ENCODE measurements at regions not wholly inside any gene's neighbourhood (a gene's known extent, or its start where the extent isn't known, plus 50 kb on each side); places are given as distances from the start of the nearest gene placed in this dataset.

DNA sequence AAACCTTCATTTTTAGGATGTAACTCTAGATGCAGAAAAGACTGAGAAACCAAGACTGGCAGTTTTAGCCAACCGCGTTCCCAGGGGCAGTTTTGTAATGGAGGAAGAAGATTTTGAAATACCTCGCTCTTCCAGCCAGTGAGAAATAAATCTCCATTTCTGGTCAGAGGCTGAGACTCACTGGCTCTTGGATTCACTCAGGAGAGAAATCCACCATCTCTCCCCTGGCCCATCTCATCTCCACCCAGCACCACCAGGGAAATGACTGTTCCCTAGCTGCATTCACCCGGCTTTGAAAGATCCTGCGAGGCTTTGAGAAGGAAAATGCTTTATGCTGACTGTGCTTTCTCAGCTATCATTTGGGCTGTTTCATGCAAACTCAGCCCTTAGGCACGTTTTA lies 185.2 kb downstream of the SOX9 start:
- Histone ChIP-seq H3K9me1 (replicated peaks; ENCODE audit: control insufficient read depth, extremely low read depth, insufficient read depth, low read length) (no peaks in the 10 kb centered on the region), H4K20me1 (replicated peaks; ENCODE audit: control insufficient read depth, extremely low read depth, insufficient read depth, low read length) (no peaks in the 10 kb centered on the region), H3K9me3 (replicated peaks; ENCODE audit: control insufficient read depth, insufficient read depth, low read length) (peaks cover 2% of the 10 kb centered on the region), H3K4me3 (replicated peaks in 1 of 3; ENCODE audit: insufficient read depth in 1 of 3, low read depth in 1 of 3, low read length in 3 of 3) (no peak overlapping the region), H3K4me2 (ENCODE audit: insufficient read depth, low read length) (no peak overlapping the region), H3K27me3 (ENCODE audit: control insufficient read depth in 2 of 2, insufficient read depth in 2 of 2, low read length in 2 of 2) (no peaks in the 10 kb centered on the region), H2AFZ (ENCODE audit: low read depth, low read length) (no peak overlapping the region), H3K9ac (replicated peaks; ENCODE audit: extremely low read depth, insufficient read depth, low read length) (no peak overlapping the region), H3K36me3 (ENCODE audit: control insufficient read depth in 2 of 2, extremely low read depth in 1 of 2, insufficient read depth in 2 of 2, low read length in 2 of 2) (no peaks in the 10 kb centered on the region), H3K27ac (ENCODE audit: insufficient read depth, low read depth, low read length) (no peak overlapping the region), H3K4me1 (ENCODE audit: control insufficient read depth, extremely low read depth, insufficient read depth, low read length) (no peaks in the 10 kb centered on the region), H3K79me2 (ENCODE audit: control insufficient read depth, insufficient read depth, low read length) (no peaks in the 10 kb centered on the region)
- ChIA-PET CTCF (no interaction called here), POLR2A (no interaction called here)
- dilution Hi-C loops (cut with MboI; ENCODE audit: extremely low pct_ligation_motif_present, low sequenced_read_pairs) (no loop called here), intact Hi-C loops (cut with micrococcal nuclease) (no loop called here)
- TF ChIP-seq, protein P1, sequence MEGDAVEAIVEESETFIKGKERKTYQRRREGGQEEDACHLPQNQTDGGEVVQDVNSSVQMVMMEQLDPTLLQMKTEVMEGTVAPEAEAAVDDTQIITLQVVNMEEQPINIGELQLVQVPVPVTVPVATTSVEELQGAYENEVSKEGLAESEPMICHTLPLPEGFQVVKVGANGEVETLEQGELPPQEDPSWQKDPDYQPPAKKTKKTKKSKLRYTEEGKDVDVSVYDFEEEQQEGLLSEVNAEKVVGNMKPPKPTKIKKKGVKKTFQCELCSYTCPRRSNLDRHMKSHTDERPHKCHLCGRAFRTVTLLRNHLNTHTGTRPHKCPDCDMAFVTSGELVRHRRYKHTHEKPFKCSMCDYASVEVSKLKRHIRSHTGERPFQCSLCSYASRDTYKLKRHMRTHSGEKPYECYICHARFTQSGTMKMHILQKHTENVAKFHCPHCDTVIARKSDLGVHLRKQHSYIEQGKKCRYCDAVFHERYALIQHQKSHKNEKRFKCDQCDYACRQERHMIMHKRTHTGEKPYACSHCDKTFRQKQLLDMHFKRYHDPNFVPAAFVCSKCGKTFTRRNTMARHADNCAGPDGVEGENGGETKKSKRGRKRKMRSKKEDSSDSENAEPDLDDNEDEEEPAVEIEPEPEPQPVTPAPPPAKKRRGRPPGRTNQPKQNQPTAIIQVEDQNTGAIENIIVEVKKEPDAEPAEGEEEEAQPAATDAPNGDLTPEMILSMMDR (IDR thresholded peaks at IDR 0.05; ENCODE audit: extremely low read depth in 1 of 2, insufficient read depth in 1 of 2, low read depth in 1 of 2, low read length in 2 of 2), result no peak
- FAIRE-seq, result no peak
- no TSS peak for BruUV-seq (replicated peaks)
- no peak for DNase-seq (ENCODE audit: low read depth, low spot score)

GRCh38 chr17:72307836-72308235 lies 187.0 kb downstream of the SOX9 start:
- H3K9me3 ChIP-seq (replicated peaks; ENCODE audit: control insufficient read depth, insufficient read depth, low read length), result peaks cover 2% of the 10 kb centered on the region
- no peaks in the 10 kb centered on the region for H3K36me3 ChIP-seq (ENCODE audit: control insufficient read depth in 2 of 2, extremely low read depth in 1 of 2, insufficient read depth in 2 of 2, low read length in 2 of 2)
- no peak overlapping the region for H3K27ac ChIP-seq (ENCODE audit: insufficient read depth, low read depth, low read length)
- TF ChIP-seq POLR2A (IDR thresholded peaks at IDR 0.05; ENCODE audit: low read depth, low read length) (no peak), MYC (IDR thresholded peaks at IDR 0.05; ENCODE audit: low read depth, low read length) (no peak), FOS (IDR thresholded peaks at IDR 0.05; ENCODE audit: borderline replicate concordance, insufficient read depth, low read length) (no peak), JUN (IDR thresholded peaks at IDR 0.05; ENCODE audit: borderline replicate concordance, insufficient read depth, insufficient read length, low read depth) (no peak), GATA2 (IDR thresholded peaks at IDR 0.05; ENCODE audit: insufficient read depth, insufficient read length, low read depth, low read length) (no peak), POLR2AphosphoS5 (IDR thresholded peaks at IDR 0.05; ENCODE audit: insufficient read depth, low read depth, low read length) (no peak), EZH2 (IDR thresholded peaks at IDR 0.05; ENCODE audit: borderline replicate concordance, low read depth, low read length, severe bottlenecking) (no peak)
- TF ChIP-seq, protein P1 (IDR thresholded peaks at IDR 0.05; ENCODE audit: extremely low read depth in 1 of 2, insufficient read depth in 1 of 2, low read depth in 1 of 2, low read length in 2 of 2), result no peak
- H3K79me2 ChIP-seq (ENCODE audit: control insufficient read depth, insufficient read depth, low read length), result no peaks in the 10 kb centered on the region
- CTCF ChIA-PET, result no interaction called here
- DNase-seq (ENCODE audit: low read depth, low spot score), result no peak
- no peak overlapping the region for H2AFZ ChIP-seq (ENCODE audit: low read depth, low read length)
- no peak for FAIRE-seq
- H3K4me2 ChIP-seq (ENCODE audit: insufficient read depth, low read length), result no peak overlapping the region
- no peaks in the 10 kb centered on the region for H3K9me1 ChIP-seq (replicated peaks; ENCODE audit: control insufficient read depth, extremely low read depth, insufficient read depth, low read length)
- POLR2A ChIA-PET, result no interaction called here
- no peak overlapping the region for H3K4me3 ChIP-seq (replicated peaks in 1 of 3; ENCODE audit: insufficient read depth in 1 of 3, low read depth in 1 of 3, low read length in 3 of 3)
- intact Hi-C loops (cut with micrococcal nuclease) (no loop called here), dilution Hi-C loops (cut with MboI; ENCODE audit: extremely low pct_ligation_motif_present, low sequenced_read_pairs) (no loop called here)
- BruUV-seq (replicated peaks), result no TSS peak
- H4K20me1 ChIP-seq (replicated peaks; ENCODE audit: control insufficient read depth, extremely low read depth, insufficient read depth, low read length), result no peaks in the 10 kb centered on the region
- H3K27me3 ChIP-seq (ENCODE audit: control insufficient read depth in 2 of 2, insufficient read depth in 2 of 2, low read length in 2 of 2), result no peaks in the 10 kb centered on the region
- H3K4me1 ChIP-seq (ENCODE audit: control insufficient read depth, extremely low read depth, insufficient read depth, low read length), result no peaks in the 10 kb centered on the region
- no peak overlapping the region for H3K9ac ChIP-seq (replicated peaks; ENCODE audit: extremely low read depth, insufficient read depth, low read length)
